ENCODE measurements at regions not wholly inside any gene's neighbourhood (a gene's known extent, or its start where the extent isn't known, plus 50 kb on each side); places are given as distances from the start of the nearest gene placed in this dataset.

DNA sequence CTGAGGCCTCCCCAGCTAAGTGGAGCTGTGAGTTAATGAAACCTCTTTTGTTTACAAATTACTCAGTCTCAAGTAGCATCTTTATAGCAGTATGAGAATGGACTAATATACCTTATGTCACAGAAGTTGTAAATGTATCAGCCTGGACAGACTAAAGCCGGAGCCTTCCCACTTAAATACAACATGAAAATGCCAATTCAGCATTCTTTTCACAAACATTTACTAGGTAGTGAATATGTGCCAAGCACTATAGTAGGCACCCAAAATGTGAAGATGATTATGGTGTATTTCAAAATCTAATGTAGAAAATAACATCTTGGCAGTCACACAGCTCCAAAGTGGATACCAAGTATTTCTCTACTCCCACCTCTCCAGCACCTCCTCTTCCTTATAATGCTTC, 693.0 kb downstream of the KCNJ2 start:
- TF ChIP-seq, protein P1, sequence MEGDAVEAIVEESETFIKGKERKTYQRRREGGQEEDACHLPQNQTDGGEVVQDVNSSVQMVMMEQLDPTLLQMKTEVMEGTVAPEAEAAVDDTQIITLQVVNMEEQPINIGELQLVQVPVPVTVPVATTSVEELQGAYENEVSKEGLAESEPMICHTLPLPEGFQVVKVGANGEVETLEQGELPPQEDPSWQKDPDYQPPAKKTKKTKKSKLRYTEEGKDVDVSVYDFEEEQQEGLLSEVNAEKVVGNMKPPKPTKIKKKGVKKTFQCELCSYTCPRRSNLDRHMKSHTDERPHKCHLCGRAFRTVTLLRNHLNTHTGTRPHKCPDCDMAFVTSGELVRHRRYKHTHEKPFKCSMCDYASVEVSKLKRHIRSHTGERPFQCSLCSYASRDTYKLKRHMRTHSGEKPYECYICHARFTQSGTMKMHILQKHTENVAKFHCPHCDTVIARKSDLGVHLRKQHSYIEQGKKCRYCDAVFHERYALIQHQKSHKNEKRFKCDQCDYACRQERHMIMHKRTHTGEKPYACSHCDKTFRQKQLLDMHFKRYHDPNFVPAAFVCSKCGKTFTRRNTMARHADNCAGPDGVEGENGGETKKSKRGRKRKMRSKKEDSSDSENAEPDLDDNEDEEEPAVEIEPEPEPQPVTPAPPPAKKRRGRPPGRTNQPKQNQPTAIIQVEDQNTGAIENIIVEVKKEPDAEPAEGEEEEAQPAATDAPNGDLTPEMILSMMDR (conservative IDR thresholded peaks at IDR 0.05; ENCODE audit: low read depth, low read length), result no peak
- TF ChIP-seq EZH2 (IDR thresholded peaks at IDR 0.05; ENCODE audit: borderline replicate concordance, low read depth, low read length, poor library complexity, severe bottlenecking), result no peak
